Nephron progenitor cell (in vitro differentiated cells): ENCODE measurements at regions not wholly inside any gene's neighbourhood (a gene's known extent, or its start where the extent isn't known, plus 50 kb on each side); places are given as distances from the start of the nearest gene placed in this dataset.

ENCODE experiments used
- DNase-seq: peaks from one replicate; pipeline ENCODE4 v3.0.0; 2021
- H3K27ac Mint-ChIP-seq: 2 replicates; pipeline ENCODE4 v1.8.0; 2021; ENCODE audit warnings: mild to moderate bottlenecking, moderate library complexity, mixed read lengths
- H3K27me3 Mint-ChIP-seq: 2 replicates; pipeline ENCODE4 v1.8.0; 2021; ENCODE audit warnings: mild to moderate bottlenecking, low read depth, mixed read lengths; ENCODE audit not compliant: poor library complexity
- H3K36me3 Mint-ChIP-seq: 2 replicates; pipeline ENCODE4 v1.8.0; 2021; ENCODE audit warnings: low read depth, mixed read lengths
- H3K4me1 Mint-ChIP-seq: 2 replicates; pipeline ENCODE4 v1.8.0; 2021; ENCODE audit warnings: mixed read lengths
- H3K4me3 Mint-ChIP-seq: 2 replicates; pipeline ENCODE4 v1.8.0; 2021; ENCODE audit warnings: mild to moderate bottlenecking, moderate library complexity, mixed read lengths
- H3K9me3 Mint-ChIP-seq: 2 replicates; pipeline ENCODE4 v1.8.0; 2021; ENCODE audit warnings: mild to moderate bottlenecking, moderate library complexity, mixed read lengths
- TF ChIP-seq, protein P1 (sequence below): fragments of 200-600 bp; sonication (generic); IDR thresholded peaks from 2 replicates; pipeline ENCODE4 v1.5.0; 2021; ENCODE audit warnings: antibody characterized with exemption

DNA sequence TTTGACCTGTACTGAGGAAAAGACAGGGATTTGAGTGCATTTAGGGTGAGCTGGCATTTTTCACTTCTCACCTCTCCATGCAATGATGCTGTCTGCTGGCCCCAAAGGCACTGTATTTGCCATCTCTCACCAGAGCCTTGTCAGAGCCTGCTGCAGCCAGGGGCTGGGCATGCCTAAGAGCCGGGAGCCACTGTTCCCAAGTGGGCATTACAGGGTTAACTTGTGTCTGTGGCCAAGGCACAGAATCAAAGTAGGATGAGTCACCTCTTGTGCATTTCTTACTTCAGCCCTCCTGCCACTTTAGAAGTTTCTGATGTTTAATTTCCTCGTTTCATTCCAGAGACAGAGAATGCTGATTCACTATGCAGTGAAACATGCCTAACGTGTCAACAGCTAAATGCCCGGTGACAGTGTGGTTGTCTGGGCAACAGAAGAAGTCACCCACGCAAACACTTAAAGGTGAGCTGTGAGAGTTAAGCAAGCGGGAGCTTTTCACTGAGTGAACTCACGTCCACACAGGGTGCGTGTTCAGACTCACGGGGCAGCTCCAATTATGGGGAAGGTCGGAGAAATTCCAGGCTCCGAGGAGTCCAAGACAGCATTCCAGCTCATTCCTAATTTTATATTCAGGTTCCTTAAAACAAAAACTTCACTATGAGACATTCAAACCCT is 57.1 kb upstream of the IGFBP3 start:
- H3K27ac Mint-ChIP-seq = peak overlapping the region; percentile 36
- H3K4me3 Mint-ChIP-seq = no peak overlapping the region

DNA sequence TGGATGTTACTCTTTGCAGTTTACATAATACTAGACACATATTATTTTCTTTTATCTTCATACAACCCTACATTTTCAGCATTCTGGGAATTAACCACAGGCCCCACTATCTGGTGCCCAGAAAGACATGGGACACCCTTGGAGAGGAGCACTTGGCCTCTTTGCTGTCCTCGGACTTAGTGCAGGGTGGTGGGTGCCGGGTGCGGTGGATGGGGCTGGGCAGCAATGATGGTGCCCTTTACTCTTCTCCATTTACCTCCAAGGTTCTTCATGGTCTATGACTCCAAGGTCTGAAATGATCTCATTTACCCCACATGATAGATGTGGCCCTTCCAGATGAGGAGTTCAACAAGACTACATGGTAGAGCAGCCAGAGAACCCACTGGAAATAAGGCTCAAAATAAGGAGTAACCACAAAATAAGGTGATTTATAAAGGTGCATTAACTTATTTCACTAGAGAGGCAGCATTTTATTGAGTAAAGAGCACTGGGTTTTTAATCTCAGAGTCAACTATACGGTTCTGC is 56.2 kb upstream of the IGFBP3 start:
- H3K36me3 Mint-ChIP-seq = no peaks in the 10 kb centered on the region
- TF ChIP-seq, protein P1, sequence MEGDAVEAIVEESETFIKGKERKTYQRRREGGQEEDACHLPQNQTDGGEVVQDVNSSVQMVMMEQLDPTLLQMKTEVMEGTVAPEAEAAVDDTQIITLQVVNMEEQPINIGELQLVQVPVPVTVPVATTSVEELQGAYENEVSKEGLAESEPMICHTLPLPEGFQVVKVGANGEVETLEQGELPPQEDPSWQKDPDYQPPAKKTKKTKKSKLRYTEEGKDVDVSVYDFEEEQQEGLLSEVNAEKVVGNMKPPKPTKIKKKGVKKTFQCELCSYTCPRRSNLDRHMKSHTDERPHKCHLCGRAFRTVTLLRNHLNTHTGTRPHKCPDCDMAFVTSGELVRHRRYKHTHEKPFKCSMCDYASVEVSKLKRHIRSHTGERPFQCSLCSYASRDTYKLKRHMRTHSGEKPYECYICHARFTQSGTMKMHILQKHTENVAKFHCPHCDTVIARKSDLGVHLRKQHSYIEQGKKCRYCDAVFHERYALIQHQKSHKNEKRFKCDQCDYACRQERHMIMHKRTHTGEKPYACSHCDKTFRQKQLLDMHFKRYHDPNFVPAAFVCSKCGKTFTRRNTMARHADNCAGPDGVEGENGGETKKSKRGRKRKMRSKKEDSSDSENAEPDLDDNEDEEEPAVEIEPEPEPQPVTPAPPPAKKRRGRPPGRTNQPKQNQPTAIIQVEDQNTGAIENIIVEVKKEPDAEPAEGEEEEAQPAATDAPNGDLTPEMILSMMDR = no peak
- H3K27ac Mint-ChIP-seq = no peak overlapping the region
- peaks cover 5% of the 10 kb centered on the region for H3K27me3 Mint-ChIP-seq
- peaks cover 19% of the 10 kb centered on the region for H3K9me3 Mint-ChIP-seq
- peaks cover 30% of the 10 kb centered on the region for H3K4me1 Mint-ChIP-seq
- no peak overlapping the region for H3K4me3 Mint-ChIP-seq
- no peak for DNase-seq

More for the DNA sequence above, 57.1 kb upstream of the IGFBP3 start:
- DNase-seq = no peak
- H3K27me3 Mint-ChIP-seq = peaks cover 2% of the 10 kb centered on the region
- peaks cover 21% of the 10 kb centered on the region for H3K9me3 Mint-ChIP-seq
- TF ChIP-seq, protein P1 = no peak
- H3K4me1 Mint-ChIP-seq = peaks cover 30% of the 10 kb centered on the region
- H3K36me3 Mint-ChIP-seq = no peaks in the 10 kb centered on the region

DNA sequence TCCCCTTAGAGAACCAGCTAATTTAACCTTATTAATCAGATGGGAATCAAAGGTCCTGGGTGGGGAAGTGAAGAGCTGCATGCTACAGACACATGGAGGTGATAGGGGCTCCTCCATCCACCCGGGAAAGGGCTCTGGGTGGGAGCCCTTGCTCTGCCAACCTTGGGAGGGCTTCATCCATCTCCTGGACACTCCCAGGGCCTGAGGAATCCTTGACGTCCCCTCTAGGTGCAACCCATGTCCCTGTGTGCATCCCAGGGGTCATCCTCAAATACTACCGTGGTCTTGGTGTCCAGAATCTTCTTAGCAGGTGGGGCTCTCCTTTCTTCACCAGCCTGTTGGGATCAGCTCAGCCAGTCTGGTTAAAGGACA is 55.4 kb upstream of the IGFBP3 start:
- Mint-ChIP-seq H3K27me3 (peaks cover 5% of the 10 kb centered on the region), H3K9me3 (peaks cover 13% of the 10 kb centered on the region), H3K4me3 (no peak overlapping the region), H3K36me3 (no peaks in the 10 kb centered on the region), H3K4me1 (peaks cover 30% of the 10 kb centered on the region), H3K27ac (no peak overlapping the region)
- TF ChIP-seq, protein P1 = no peak
- no peak for DNase-seq

DNA sequence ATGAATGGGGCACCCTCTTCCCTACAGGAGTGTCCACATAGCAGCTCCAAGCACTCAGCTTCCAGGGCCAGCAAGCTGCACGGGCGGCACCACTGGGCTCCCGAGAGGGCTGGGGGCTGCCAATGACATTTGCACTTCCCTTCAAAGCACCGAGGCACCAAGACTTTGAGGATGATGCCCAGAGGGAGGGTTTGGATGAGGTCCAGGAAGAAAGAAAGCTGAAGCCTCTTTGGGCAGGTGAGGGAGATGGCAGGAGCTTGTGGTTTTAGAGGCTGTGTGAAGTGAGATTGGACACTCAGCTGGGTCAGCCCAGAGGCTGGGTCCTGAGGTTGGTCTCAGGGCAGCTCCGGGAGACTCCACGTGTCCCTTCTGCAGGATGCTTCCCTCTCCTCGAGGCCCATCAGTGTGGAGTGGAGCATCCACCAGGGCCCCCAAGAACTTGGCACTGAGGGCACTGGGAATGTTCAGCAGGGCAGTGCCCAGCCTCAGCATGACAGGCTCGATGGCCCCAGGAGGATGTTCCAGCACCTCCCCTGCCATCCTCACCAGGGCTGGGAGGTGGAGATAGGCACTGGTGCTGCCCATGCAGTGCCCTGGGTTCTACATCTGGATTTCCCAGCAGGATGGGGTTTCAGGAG is 54.9 kb upstream of the IGFBP3 start:
- no peak for DNase-seq
- Mint-ChIP-seq H3K27me3 (peaks cover 5% of the 10 kb centered on the region), H3K9me3 (peaks cover 11% of the 10 kb centered on the region), H3K27ac (no peak overlapping the region), H3K4me3 (no peak overlapping the region), H3K36me3 (no peaks in the 10 kb centered on the region), H3K4me1 (peaks cover 30% of the 10 kb centered on the region)
- TF ChIP-seq, protein P1 = no peak

DNA sequence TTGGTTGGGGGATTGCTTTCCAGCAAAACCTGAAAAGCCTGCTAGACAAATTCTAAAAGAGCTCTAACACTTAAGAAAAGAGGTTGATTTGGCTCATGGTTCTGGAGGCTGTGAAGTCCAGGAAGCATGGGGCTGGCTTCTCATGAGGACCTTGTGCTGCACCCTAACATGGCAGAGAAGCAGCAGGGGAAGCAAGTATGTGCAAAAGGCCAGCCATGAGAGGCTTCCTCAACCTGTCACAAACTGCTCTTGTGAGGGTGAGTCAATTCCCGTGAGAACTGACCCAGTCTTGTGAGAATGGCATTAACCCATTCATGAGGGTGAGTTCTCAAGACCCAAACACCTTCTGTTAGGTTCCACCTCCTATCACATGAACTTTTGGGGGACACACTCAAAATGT is 54.3 kb upstream of the IGFBP3 start:
- Mint-ChIP-seq H3K36me3 (no peaks in the 10 kb centered on the region), H3K4me3 (no peak overlapping the region), H3K27ac (no peak overlapping the region), H3K27me3 (peaks cover 5% of the 10 kb centered on the region), H3K9me3 (peaks cover 6% of the 10 kb centered on the region), H3K4me1 (peaks cover 30% of the 10 kb centered on the region)
- TF ChIP-seq, protein P1 = no peak
- no peak for DNase-seq
